ENCODE measurements at regions not wholly inside any gene's neighbourhood (a gene's known extent, or its start where the extent isn't known, plus 50 kb on each side); places are given as distances from the start of the nearest gene placed in this dataset.
A peak's percentile ranks its signal among the peaks of the same experiment; 100 is the strongest.

GRCh38 chr18:65257149-65257548, 493.7 kb upstream of the CDH7 start:
- H3K27ac ChIP-seq = no peak overlapping the region
- TF ChIP-seq CTCF (IDR thresholded peaks at IDR 0.05) = no peak
- TF ChIP-seq ZFX (IDR thresholded peaks at IDR 0.05; ENCODE audit: borderline replicate concordance) = no peak

- TF ChIP-seq CTCF (IDR thresholded peaks at IDR 0.05) (no peak), ZFX (IDR thresholded peaks at IDR 0.05; ENCODE audit: borderline replicate concordance) (no peak)
Observed at GRCh38 chr18:65255417-65255816, 495.4 kb upstream of the CDH7 start.

GRCh38 chr18:65239787-65240186, 511.0 kb upstream of the CDH7 start:
- TF ChIP-seq CTCF (IDR thresholded peaks at IDR 0.05) (no peak), ZFX (IDR thresholded peaks at IDR 0.05; ENCODE audit: borderline replicate concordance) (no peak)
- H3K27ac ChIP-seq = no peak overlapping the region

More at GRCh38 chr18:65255417-65255816, 495.4 kb upstream of the CDH7 start:
- no peak overlapping the region for H3K27ac ChIP-seq

DNA sequence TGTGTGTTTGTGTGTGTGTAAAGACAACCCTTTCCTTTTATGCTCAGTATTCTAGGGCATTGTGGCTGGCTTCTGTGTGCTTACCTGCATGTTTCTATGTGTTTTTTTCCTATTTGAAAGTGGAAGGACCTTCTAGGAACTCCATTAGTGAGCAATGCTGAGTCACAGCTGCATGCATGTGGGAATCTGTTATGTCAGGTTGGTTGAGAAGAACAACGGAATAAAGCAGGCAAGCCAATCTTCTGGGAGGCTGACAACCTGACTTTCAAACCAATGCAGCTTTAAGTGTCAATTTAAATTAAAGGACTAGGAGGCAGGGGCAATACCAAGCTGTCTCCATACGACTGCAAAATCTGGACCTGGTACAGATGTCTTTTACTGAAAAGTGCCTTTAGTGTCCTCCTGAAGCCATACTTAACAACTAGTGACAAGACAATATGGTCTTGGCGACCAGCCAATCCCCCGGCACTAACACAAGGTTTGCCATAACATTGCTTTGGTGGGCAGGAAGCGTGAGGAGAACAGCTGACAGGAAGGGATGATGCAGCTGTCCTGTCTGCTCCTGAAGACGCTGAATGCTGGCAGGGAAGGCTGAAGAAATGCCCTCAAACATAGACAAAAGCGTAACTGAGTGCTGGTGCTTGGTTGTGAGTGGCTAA, 514.7 kb upstream of the CDH7 start:
- H3K27ac ChIP-seq = no peak overlapping the region
- no peak for TF ChIP-seq ZFX (IDR thresholded peaks at IDR 0.05; ENCODE audit: borderline replicate concordance)
- no peak for TF ChIP-seq CTCF (IDR thresholded peaks at IDR 0.05)

DNA sequence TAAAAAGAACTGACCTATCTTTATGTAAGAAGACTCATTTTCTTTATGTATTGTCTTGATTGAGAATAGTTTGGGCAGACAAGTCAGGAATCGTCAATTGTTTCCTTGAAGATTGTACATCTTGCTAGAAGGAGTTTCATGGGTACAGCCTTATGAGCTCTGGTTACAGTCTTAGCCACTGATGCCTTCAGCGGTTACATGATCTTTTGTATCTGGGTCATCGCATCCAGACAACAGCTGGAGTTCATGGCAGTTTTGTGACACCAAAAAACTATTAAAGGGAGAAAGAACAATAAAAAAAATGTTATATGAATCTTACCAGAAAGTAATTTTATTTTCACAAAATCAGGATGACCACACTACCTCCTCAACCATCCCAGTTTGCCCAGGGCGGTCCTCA, 520.5 kb upstream of the CDH7 start:
- TF ChIP-seq ZFX (IDR thresholded peaks at IDR 0.05; ENCODE audit: borderline replicate concordance) (no peak), CTCF (IDR thresholded peaks at IDR 0.05) (no peak)
- H3K27ac ChIP-seq = no peak overlapping the region

- H3K27ac ChIP-seq = no peak overlapping the region
- TF ChIP-seq CTCF (IDR thresholded peaks at IDR 0.05) = peak; percentile 21
- TF ChIP-seq ZFX (IDR thresholded peaks at IDR 0.05; ENCODE audit: borderline replicate concordance) = no peak
Observed at GRCh38 chr18:65227970-65228369, 522.8 kb upstream of the CDH7 start.

- no peak overlapping the region for H3K27ac ChIP-seq
- TF ChIP-seq CTCF (IDR thresholded peaks at IDR 0.05) (no peak), ZFX (IDR thresholded peaks at IDR 0.05; ENCODE audit: borderline replicate concordance) (no peak)
Observed at GRCh38 chr18:65221736-65222135, 529.1 kb upstream of the CDH7 start.

Measured in 22Rv1 (cell line).